ENCODE measurements at regions not wholly inside any gene's neighbourhood (a gene's known extent, or its start where the extent isn't known, plus 50 kb on each side); places are given as distances from the start of the nearest gene placed in this dataset.
"Not testable (repeated sequence)": the region's sequence is repeated elsewhere in the genome, so short reads cannot be mapped to it uniquely, and the experiment has no call there.

DNA sequence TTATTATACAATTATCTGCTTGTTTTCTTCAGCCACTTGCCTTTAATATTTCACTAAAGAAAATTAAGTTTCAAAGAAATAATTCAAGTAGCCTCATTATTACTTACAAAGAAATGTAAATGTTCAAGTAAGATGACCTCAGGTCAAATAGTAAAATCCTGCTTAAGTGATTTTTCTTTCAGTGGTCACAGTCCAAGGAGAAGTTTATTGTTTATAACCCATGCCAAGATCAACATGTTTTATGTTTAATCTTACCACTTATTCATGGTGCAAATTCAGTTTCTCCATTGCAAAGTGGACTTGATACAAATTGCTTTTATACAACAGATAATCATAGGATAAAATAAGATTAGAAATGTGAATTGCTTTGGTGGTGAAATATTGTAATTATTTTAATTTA, 370.2 kb upstream of the FLRT2 start:
- DNase-seq: no peak

DNA sequence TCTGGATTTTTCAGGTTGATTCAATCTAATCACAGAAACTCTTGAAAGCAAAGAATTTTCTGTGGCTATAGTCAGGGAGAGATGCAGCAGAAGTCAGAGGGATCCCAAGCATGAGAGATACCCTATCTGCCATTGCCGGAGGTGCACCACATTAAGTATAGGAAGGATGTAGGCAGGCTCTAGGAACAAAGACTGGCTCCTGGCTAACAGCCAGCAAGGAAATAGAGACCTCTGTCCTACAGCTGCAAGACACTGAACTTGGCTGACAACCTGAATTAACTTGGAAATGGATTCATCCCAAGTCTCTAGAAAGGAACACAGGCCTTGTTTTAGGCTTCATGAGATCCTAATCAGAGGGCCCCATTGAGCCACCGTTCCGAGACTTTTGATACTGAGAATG, 364.9 kb upstream of the FLRT2 start:
- DNase-seq: no peak

DNA sequence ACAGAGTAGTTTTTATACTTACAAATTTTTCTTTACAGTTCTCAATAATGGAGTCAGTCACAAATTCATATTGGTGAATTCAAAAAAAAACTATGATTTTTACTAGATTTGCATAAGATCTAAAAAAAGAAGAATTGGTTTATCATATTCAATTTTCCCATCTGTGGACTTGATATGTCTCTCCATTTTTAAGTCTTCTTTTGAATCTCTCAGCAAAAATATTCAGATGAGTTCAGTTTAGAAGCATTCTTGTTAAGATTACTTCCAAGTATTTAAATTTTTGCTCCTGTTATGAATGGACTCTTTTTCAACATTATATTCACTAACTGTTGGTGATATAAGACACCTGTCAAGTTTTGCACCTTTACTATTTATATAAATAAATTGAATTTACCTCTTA, 360.6 kb upstream of the FLRT2 start:
- no peak for DNase-seq

- no peak for DNase-seq
These were observed 357.7 kb upstream of the FLRT2 start for GRCh38 chr14:85172290-85172689.

DNA sequence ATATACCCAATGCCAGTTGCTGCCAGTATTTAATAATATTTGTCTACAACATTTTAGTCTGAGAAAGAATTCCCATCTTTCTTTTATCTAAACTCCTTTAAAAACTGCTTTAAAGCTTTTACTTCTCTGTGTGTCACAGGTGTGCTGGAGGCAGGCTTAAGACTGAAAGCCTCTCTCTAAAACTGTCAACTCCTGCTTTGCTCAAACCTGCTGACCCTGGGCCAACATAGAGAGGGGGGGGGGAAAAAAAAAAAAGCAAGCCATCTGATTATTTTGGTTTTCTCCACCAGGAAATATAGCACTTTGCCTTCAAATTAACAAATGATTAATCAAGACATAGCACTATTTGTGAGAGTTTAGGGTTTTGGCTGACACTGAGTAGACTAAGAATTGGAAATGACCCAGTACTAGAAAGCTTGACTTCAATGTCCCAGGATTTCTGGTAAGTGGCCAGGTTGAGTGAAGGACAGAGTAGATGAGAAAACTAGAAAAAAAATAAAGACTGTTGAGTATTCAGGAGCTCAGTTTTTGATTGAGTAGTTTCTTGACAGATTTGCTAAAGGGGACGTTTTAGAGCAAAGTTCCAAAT, 357.0 kb upstream of the FLRT2 start:
- DNase-seq: no peak

DNA sequence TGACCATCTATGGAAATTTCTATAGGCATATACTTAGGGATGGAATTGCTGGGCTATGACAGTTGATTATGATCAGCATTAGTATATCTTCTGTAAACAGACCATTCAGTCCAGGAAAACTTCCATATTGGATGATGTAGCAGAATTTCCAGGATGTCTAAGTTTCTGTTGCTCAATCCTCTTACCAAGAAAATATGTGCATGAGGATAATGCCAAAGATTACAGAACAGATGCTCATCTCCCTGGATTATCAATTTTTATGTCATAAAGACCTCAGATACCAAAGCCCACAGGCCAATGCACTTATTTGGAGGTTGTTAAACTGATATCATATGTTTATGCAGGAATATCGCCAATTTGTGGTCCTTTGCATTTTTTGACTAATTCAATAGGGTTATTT, 354.4 kb upstream of the FLRT2 start:
- DNase-seq: no peak

DNA sequence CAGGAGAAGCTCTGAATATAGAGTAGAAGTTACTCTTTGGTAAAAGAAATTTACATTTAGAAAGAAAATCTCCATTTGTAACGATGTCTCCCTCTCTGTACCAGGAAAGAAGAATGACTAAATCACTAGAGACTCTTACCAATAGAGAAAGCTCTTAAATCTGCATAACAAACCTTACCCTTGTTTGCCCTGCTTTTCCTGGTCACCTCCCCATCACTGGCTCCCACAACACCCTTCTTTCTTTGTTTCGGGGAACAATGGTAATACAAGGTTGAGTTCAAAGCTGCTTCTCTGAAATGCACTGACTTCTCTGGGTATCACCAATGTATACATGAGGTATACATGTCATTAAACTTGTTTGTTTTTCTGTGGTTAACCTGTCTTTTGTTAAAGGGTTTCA, 351.1 kb upstream of the FLRT2 start:
- no peak for DNase-seq

- DNase-seq: no peak
These were observed 349.1 kb upstream of the FLRT2 start for GRCh38 chr14:85180876-85181275.

DNA sequence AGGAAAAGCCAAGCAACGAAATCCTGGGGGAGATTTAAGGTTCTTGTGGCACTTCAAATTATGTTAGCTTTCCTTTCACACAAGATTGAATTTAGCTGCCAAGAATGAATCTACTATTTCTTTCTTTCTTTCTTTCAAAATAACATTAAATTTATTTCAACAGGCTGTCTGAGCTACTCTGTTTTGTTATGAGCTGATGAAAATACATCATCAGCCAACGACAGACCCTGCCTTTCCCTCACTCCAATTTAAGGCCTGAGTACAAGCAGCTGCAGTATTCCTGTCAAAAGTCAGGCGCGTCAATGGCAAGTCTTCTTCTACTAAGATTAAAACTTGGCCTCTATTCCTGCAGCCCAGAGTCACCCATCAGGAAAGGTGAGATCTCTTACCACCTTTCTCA, 347.7 kb upstream of the FLRT2 start:
- DNase-seq: no peak

GRCh38 chr14:85186082-85186481, 343.9 kb upstream of the FLRT2 start:
- DNase-seq: no peak

DNA sequence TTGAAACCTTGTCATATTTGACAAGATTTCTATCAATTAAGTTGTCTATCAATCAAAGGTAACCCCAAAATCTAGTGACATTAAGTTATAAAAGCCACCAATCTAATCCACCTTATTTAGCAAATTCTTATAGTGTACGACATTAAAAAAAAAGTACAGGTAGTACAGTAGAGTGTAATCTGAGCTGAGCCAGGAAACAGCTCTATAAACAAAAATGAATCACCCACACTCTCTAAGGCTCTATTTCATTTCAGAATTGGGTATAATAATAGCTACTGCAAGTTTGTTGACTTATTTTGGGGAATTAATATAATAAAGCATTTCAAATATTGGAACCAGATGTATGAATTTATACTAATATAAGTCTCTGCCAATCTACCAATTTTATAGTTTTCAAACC, 342.4 kb upstream of the FLRT2 start:
- no peak for DNase-seq

GRCh38 chr14:85188836-85189235, 341.1 kb upstream of the FLRT2 start:
- DNase-seq: no peak

DNA sequence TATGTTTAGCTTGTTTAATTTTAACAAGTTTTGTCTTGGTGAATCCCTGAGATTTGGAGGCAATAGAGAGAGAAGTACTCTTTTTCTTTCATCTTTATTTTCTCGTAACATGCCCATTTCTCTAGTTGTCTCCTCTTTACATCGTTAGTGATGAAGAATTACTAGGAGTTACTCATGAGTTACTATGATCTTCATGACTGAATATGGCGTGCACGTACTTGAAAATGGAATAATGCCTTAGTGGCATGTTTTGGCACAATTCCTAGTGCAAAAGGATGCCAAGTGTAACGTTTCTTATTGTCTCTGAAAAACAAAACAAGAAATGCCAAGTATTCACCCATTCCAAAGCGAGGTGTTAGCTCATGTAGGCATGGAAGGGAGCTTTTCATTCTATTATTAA, 340.7 kb upstream of the FLRT2 start:
- DNase-seq: not testable (repeated sequence)

DNA sequence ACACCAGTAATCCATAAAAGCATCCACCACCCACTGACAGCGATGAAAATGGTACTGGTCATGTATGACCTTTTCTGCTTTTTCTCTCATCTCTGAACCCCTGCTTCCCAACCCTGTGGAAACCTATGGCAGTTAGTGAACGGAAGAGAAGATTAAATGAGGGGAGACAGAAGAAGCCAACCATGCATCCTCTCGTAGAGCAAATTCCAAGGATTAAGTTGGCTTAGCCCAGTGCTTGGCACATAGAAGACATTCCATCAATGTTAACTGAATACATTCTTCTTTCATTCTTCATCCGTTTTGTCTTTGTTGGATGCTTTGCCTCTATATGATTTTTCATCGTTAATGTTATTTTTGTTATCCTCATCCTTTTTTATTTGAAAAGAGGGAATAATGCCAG, 339.7 kb upstream of the FLRT2 start:
- DNase-seq: no peak

DNA sequence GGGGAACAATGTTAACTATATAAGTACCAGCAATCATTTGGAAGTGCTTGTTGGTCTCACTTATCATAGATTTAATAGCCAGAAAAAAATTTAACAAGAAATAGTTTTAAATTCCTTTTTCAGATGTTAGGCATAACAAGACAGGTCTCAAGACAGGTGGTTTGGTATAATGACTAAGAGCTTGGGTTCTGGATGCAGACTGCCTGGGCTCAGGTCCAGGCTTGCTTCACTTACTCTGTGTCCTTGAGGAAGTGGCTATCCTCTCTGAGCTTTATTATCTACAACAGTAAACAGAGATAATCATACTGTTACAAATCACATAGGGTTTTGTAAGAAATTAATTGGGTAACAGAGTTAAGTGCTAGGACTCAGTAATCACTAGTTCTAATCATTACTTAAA, 338.0 kb upstream of the FLRT2 start:
- DNase-seq: no peak

DNA sequence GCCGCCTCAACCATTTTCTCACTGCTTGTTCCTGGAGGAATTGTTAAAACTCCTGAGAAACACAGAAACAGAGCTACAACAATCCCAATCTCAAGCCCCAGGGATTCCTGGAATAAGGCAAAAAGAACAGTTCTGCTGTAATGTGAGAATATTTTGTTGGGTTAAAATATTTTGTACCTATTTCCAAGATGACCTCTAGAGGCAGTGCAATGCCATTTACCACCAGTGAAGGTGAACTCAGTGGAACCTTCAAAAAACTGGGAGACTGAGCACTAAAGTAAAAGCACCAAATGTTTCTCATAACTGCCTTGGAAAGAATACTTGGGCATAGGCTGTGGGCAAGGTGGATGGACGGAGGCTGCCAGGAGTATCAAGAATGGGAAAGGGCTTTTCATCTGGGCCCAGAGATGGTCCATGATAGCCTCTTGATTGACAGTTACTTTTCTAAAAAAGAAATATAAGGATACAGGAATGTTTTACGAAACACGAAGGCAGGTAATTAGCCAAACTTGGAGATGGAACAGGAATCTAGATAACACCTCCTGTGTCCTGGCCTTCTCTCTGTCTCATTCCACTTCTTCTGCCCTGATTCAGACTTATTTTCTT, 334.0 kb upstream of the FLRT2 start:
- DNase-seq: no peak

DNA sequence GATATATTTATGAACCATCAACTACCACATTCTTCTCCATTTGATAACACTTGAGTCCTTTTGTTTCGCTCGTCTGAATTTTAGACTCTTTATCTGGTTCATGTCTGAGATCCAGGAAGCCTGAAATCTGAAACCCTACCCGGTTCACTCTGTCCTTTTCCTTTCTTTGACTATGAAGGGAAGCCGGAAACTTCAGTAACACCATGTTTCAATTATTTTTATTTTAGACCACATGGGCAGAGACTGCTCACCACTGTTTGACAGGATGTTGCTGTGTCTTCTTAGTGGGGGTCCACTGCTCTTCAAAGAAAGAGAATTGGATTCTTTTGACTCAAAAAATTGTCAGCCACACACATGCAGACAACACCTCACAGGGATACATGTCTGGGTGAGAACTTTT, 331.9 kb upstream of the FLRT2 start:
- DNase-seq: no peak

- DNase-seq: no peak
These were observed 324.1 kb upstream of the FLRT2 start for GRCh38 chr14:85205875-85206274.

GRCh38 chr14:85214471-85214870, 315.5 kb upstream of the FLRT2 start:
- no peak for DNase-seq

DNA sequence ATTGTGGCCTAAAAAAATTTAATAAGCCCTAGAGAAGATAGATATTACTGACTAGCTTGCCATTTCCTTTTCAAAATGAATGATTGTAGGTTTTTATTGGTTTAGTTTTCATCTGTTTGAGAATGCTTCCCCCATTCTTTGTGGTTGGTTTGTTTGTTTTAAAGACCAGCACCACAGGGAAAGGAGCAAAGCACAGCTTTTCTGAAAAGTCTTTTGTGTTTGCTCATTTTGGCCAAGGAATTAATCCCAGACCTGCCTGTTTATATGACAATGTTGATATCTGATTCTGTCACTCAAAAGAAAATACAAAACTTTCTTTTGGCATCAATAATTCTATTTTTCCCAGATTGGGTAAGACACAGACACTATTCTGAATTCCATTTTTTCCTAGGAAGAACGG, 312.5 kb upstream of the FLRT2 start:
- no peak for DNase-seq

DNA sequence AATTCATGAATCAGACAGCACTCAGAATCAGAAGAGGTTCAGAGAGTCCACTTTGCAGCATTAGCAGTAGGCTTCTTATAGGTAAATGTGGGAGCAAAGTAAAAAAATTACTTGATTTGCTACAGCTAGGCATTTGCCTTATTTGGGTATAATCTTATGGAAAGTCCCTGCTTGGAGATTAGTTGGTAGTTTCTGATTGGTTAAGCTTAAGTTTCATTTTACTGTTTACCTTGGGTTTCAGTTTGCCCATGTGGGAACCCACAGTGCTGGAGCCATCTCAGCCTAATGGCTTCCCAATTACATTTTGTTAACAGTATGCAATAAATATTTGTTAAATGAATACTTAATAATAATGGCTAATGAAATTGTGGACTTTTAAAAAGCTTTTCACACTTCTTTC, 311.0 kb upstream of the FLRT2 start:
- no peak for DNase-seq

DNA sequence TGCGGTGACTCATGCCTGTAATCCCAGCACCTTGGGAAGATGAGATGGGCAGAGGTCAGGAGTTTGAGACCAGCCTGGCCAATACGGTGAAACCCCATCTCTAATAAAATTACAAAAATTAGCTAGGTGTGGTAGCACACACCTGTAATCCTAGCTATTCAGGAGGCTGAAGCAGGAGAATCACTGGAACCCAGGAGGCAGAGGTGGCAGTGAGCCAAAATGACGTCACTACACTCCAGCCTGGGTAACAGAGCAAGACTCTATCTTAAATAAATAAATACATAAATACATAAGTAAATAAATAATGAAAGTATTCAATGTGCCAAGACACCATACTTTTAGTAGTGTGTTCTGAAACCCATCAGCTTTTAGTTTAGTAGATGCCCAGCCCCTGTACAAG, 308.1 kb upstream of the FLRT2 start:
- DNase-seq: no peak

DNA sequence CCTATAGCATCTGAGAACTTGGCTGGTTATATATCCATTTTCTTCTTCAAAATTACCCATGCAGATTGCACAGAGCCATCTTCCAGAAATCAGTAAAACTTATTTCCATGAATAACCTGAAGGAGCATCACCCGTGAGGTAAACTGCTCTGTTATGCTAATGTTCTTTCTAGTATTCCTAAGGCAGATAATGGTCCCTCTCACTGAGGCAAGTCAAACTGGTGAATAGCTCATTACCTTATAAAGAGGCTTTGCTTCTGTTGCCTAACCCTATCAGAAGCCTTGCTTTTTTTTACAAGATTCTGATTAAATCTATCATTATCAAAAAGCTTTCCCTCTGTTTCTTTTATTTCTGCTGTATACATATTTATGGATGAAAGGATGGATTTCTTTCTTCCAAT, 307.6 kb upstream of the FLRT2 start:
- no peak for DNase-seq

- DNase-seq: no peak
These were observed 306.3 kb upstream of the FLRT2 start for GRCh38 chr14:85223667-85224066.

GRCh38 chr14:85224241-85224640, 305.7 kb upstream of the FLRT2 start:
- no peak for DNase-seq

GRCh38 chr14:85233756-85234155, 296.2 kb upstream of the FLRT2 start:
- DNase-seq: no peak
